Gastrocnemius medialis (tissue), 4 donors: ENCODE measurements at regions not wholly inside any gene's neighbourhood (a gene's known extent, or its start where the extent isn't known, plus 50 kb on each side); places are given as distances from the start of the nearest gene placed in this dataset.

Source experiments
- ATAC-seq, 2 donors: fragments of 150-250 bp; one replicate each; pipeline ENCODE4 v1.9.1; 2016
- DNase-seq, 2 donors: peaks; one replicate each; pipeline ENCODE4 v3.0.0-alpha.2; 2019
- H3K27ac ChIP-seq, 4 donors: fragments of 200-600 bp; sonication (generic); 1 replicate in 1 of 4; 2 replicates in 3 of 4; pipeline ENCODE4 v1.5.1; 2016 to 2018; ENCODE audit warnings: mild to moderate bottlenecking in 2 of 4, moderate library complexity in 1 of 4
- H3K27me3 ChIP-seq, 3 donors: fragments of 200-600 bp; sonication (generic) in 2 of 3; 1 replicate in 1 of 3; 2 replicates in 2 of 3; pipeline versions ENCODE4 v1.5.1 to v1.6.0; 2016 to 2019; ENCODE audit warnings: mild to moderate bottlenecking in 1 of 3, moderate library complexity in 1 of 3
- H3K36me3 ChIP-seq, 2 donors: fragments of 200-600 bp; sonication (generic) in 1 of 2; one replicate each; pipeline ENCODE4 v1.5.1; 2017 to 2018
- H3K4me1 ChIP-seq, 2 donors: fragments of 200-600 bp; sonication (generic) in 1 of 2; one replicate each; pipeline ENCODE4 v1.5.1; 2016 to 2017; ENCODE audit warnings: mild to moderate bottlenecking in 2 of 2
- H3K4me3 ChIP-seq, 4 donors: fragments of 200-600 bp; sonication (generic) in 3 of 4; 1 replicate in 1 of 4; 2 replicates in 3 of 4; pipeline ENCODE4 v1.5.1; 2016 to 2019; ENCODE audit warnings: mild to moderate bottlenecking in 2 of 4
- H3K9me3 ChIP-seq, 3 donors: fragments of 200-600 bp; sonication (generic) in 2 of 3; 1 replicate in 1 of 3; 2 replicates in 2 of 3; pipeline ENCODE4 v1.5.1; 2016 to 2019
- CTCF ChIP-seq, 5 experiments: fragments of 450-650 bp in 3 of 5; fragments of 200-600 bp in 2 of 5; sonication (generic) in 2 of 5; IDR thresholded peaks in 4 of 5; conservative IDR thresholded peaks in 1 of 5; 1 replicate in 4 of 5; 2 replicates in 1 of 5; pipeline ENCODE4 v1.5.1; 2016 to 2019; ENCODE audit warnings: antibody characterized with exemption in 5 of 5, mild to moderate bottlenecking in 3 of 5, moderate library complexity in 3 of 5
- POLR2A ChIP-seq, 2 donors: fragments of 450-650 bp; IDR thresholded peaks; one replicate each; pipeline ENCODE4 v1.6.1; 2017; ENCODE audit warnings: antibody characterized with exemption in 2 of 2, mild to moderate bottlenecking in 2 of 2, moderate library complexity in 2 of 2
- in situ Hi-C, 4 donors: fragments of 200-750 bp; cut with MboI; loops; one replicate each; pipeline versions ENCODE4 v1.15.0 to v1.8.0; 2017; ENCODE audit warnings: low sequenced_read_pairs in 4 of 4
- intact Hi-C: fragments of 100-400 bp; cut with DNase I; formaldehyde crosslinking; loops from one replicate; pipeline ENCODE4 v1.15.1; 2023; ENCODE audit warnings: low total_unique reads

GRCh38 chr14:87139299-87139698, 853.7 kb downstream of the GALC start:
- H3K27me3 ChIP-seq = no peaks in the 10 kb centered on the region
- no peaks in the 10 kb centered on the region for H3K9me3 ChIP-seq
- ATAC-seq (no peak), DNase-seq (no peak)
- intact Hi-C loops = no loop called here
- H3K4me3 ChIP-seq = no peak overlapping the region
- TF ChIP-seq CTCF (IDR thresholded peaks at IDR 0.05 in 4 of 5, conservative IDR thresholded peaks at IDR 0.05 in 1 of 5) (no peak), POLR2A (IDR thresholded peaks at IDR 0.05) (no peak)
- H3K27ac ChIP-seq = no peak overlapping the region
- in situ Hi-C loops = no loop called here
- H3K4me1 ChIP-seq = no peaks in the 10 kb centered on the region
- no peaks in the 10 kb centered on the region for H3K36me3 ChIP-seq

- Histone ChIP-seq H3K27ac (no peak overlapping the region), H3K36me3 (no peaks in the 10 kb centered on the region), H3K27me3 (no peaks in the 10 kb centered on the region), H3K4me1 (peaks cover 0 to 5% of the 10 kb centered on the region in 2 donors), H3K9me3 (no peaks in the 10 kb centered on the region), H3K4me3 (no peak overlapping the region)
- peak; percentile 35 to 57 for DNase-seq
- in situ Hi-C loops (no loop called here), intact Hi-C loops (no loop called here)
- TF ChIP-seq CTCF (IDR thresholded peaks at IDR 0.05 in 4 of 5, conservative IDR thresholded peaks at IDR 0.05 in 1 of 5) = no peak
- TF ChIP-seq POLR2A (IDR thresholded peaks at IDR 0.05) = no peak
- ATAC-seq = peak; percentile 65 to 91
These were observed 859.7 kb downstream of the GALC start for GRCh38 chr14:87133073-87133801.

GRCh38 chr14:87131879-87132278, 861.1 kb downstream of the GALC start:
- no peak overlapping the region for H3K4me3 ChIP-seq
- peak overlapping the region in 3 of 4 donors; percentile 12 to 59 (median 15) for H3K27ac ChIP-seq
- peak; percentile 93 for ATAC-seq
- H3K27me3 ChIP-seq = no peaks in the 10 kb centered on the region
- H3K4me1 ChIP-seq = peaks cover 0 to 5% of the 10 kb centered on the region in 2 donors
- no peaks in the 10 kb centered on the region for H3K36me3 ChIP-seq
- intact Hi-C loops = no loop called here
- in situ Hi-C loops = no loop called here
- TF ChIP-seq CTCF (IDR thresholded peaks at IDR 0.05 in 4 of 5, conservative IDR thresholded peaks at IDR 0.05 in 1 of 5) = no peak
- TF ChIP-seq POLR2A (IDR thresholded peaks at IDR 0.05) = no peak
- no peaks in the 10 kb centered on the region for H3K9me3 ChIP-seq
- DNase-seq = peak; percentile 14 to 36

DNA sequence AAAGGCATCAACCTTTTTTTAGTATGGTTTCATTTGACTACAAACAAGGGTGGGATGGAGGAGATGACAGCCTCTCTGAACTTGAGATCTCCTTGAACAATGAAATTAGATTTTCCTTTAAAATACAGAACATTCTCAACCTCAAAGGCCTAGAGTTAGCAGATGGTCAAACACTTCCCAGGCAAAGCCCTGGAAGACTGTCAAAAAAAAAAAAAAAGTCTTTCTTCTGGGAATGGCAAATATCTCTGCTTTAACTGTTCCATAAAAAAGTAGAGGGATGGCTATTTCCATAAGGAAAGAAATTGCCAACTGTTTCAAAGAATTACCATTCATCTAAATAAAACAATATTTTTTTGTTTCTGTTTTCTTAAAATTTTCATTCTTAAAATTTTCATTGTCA, 870.8 kb downstream of the GALC start:
- Histone ChIP-seq H3K4me1 (no peaks in the 10 kb centered on the region), H3K27me3 (no peaks in the 10 kb centered on the region), H3K36me3 (no peaks in the 10 kb centered on the region), H3K9me3 (no peaks in the 10 kb centered on the region), H3K27ac (no peak overlapping the region), H3K4me3 (no peak overlapping the region)
- in situ Hi-C loops = no loop called here
- intact Hi-C loops = no loop called here
- TF ChIP-seq CTCF (IDR thresholded peaks at IDR 0.05 in 4 of 5, conservative IDR thresholded peaks at IDR 0.05 in 1 of 5) = no peak
- TF ChIP-seq POLR2A (IDR thresholded peaks at IDR 0.05) = no peak
- DNase-seq (no peak), ATAC-seq (no peak)

DNA sequence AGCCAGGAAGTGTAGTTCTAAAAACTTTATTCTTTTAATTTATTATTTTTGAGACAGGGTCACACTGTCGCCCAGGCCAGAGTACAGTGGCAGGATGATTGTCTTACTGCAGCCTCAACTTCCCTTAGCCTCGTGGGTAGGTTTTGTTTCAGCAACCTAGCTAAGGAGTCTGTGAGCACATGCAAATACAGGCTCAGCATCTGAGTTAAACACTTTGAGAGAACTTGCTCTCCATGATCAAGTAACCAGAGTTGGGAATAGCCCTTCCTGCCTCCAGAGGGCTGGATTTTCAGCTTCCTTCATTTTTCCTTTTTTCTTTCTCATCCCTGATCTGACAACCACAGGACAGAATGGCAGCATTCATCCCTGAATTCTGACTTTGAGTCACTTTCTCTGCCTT, 871.3 kb downstream of the GALC start:
- in situ Hi-C loops = no loop called here
- no peaks in the 10 kb centered on the region for H3K9me3 ChIP-seq
- no peaks in the 10 kb centered on the region for H3K4me1 ChIP-seq
- H3K27me3 ChIP-seq = no peaks in the 10 kb centered on the region
- H3K27ac ChIP-seq = no peak overlapping the region
- TF ChIP-seq CTCF (IDR thresholded peaks at IDR 0.05 in 4 of 5, conservative IDR thresholded peaks at IDR 0.05 in 1 of 5) = no peak
- TF ChIP-seq POLR2A (IDR thresholded peaks at IDR 0.05) = no peak
- DNase-seq (no peak), ATAC-seq (no peak)
- intact Hi-C loops = no loop called here
- no peaks in the 10 kb centered on the region for H3K36me3 ChIP-seq
- H3K4me3 ChIP-seq = no peak overlapping the region
